Esophagus squamous epithelium (tissue), 5 donors: ENCODE measurements at regions not wholly inside any gene's neighbourhood (a gene's known extent, or its start where the extent isn't known, plus 50 kb on each side); places are given as distances from the start of the nearest gene placed in this dataset.
A peak's percentile ranks its signal among the peaks of the same experiment; 100 is the strongest.

ENCODE experiments used
- DNase-seq: peaks from one replicate; lab custom pipeline; 2025; lab: John Stamatoyannopoulos, UW
- H3K27ac ChIP-seq, 4 donors: fragments of 200-600 bp; sonication (generic); one replicate each; pipeline ENCODE4 v1.5.1; 2016 to 2019; ENCODE audit warnings: mild to moderate bottlenecking in 1 of 4
- H3K27me3 ChIP-seq, 4 donors: fragments of 200-600 bp; sonication (generic); 1 replicate in 3 of 4; 2 replicates in 1 of 4; pipeline versions ENCODE4 v1.5.1 to v1.6.0; 2017 to 2021; ENCODE audit warnings: antibody characterized with exemption in 1 of 4
- H3K36me3 ChIP-seq, 3 donors: fragments of 200-600 bp; sonication (generic); one replicate each; pipeline ENCODE4 v1.5.1; 2016 to 2019
- H3K4me1 ChIP-seq, 3 donors: fragments of 200-600 bp; sonication (generic); one replicate each; pipeline ENCODE4 v1.5.1; 2017 to 2019
- H3K4me3 ChIP-seq, 4 donors: fragments of 200-600 bp; sonication (generic); 1 replicate in 3 of 4; 2 replicates in 1 of 4; pipeline ENCODE4 v1.5.1; 2016 to 2019; ENCODE audit warnings: mild to moderate bottlenecking in 2 of 4, moderate library complexity in 1 of 4
- H3K9me3 ChIP-seq, 3 donors: fragments of 200-600 bp; sonication (generic); one replicate each; pipeline ENCODE4 v1.5.1; 2016 to 2019
- POLR2A ChIP-seq, 4 donors: fragments of 450-650 bp; IDR thresholded peaks; one replicate each; pipeline ENCODE4 v1.6.1; 2017; ENCODE audit warnings: antibody characterized with exemption in 4 of 4, mild to moderate bottlenecking in 4 of 4, moderate library complexity in 3 of 4
- WGBS, 2 donors: methylation state at CpG; one replicate each; pipeline ENCODE4 v1.1.5; 2018; 5-methylcytosine and 5-hydroxymethylcytosine counted together
- intact Hi-C: fragments of 100-400 bp; cut with DNase I; formaldehyde crosslinking; loops from one replicate; pipeline ENCODE4 v1.15.0; 2022
- TF ChIP-seq, protein P1 (sequence below), 6 experiments: fragments of 450-650 bp in 4 of 6; fragments of 200-600 bp in 2 of 6; sonication (generic) in 2 of 6; IDR thresholded peaks; one replicate each; pipeline ENCODE4 v1.5.1; 2016 to 2019; ENCODE audit warnings: antibody characterized with exemption in 6 of 6, mild to moderate bottlenecking in 4 of 6, moderate library complexity in 4 of 6
- donor health status: DM: yes; HTN: yes; CAD: no.

GRCh38 chr17:77523540-77523939, 382.8 kb downstream of the SEC14L1 start:
- Histone ChIP-seq H3K27me3 (peaks cover 0 to 37% (median 0%) of the 10 kb centered on the region in 4 donors), H3K27ac (no peak overlapping the region), H3K9me3 (no peaks in the 10 kb centered on the region), H3K4me3 (no peak overlapping the region), H3K4me1 (peaks cover 3 to 23% (median 5%) of the 10 kb centered on the region in 3 donors), H3K36me3 (no peaks in the 10 kb centered on the region)
- intact Hi-C loops, result no loop called here
- TF ChIP-seq, protein P1, sequence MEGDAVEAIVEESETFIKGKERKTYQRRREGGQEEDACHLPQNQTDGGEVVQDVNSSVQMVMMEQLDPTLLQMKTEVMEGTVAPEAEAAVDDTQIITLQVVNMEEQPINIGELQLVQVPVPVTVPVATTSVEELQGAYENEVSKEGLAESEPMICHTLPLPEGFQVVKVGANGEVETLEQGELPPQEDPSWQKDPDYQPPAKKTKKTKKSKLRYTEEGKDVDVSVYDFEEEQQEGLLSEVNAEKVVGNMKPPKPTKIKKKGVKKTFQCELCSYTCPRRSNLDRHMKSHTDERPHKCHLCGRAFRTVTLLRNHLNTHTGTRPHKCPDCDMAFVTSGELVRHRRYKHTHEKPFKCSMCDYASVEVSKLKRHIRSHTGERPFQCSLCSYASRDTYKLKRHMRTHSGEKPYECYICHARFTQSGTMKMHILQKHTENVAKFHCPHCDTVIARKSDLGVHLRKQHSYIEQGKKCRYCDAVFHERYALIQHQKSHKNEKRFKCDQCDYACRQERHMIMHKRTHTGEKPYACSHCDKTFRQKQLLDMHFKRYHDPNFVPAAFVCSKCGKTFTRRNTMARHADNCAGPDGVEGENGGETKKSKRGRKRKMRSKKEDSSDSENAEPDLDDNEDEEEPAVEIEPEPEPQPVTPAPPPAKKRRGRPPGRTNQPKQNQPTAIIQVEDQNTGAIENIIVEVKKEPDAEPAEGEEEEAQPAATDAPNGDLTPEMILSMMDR (IDR thresholded peaks at IDR 0.05), result no peak
- no peak for TF ChIP-seq POLR2A (IDR thresholded peaks at IDR 0.05)
- no peak for DNase-seq
- WGBS, 2 donors, result 78 to 88% methylated on average over 6 to 7 of the region's 8 CpGs

DNA sequence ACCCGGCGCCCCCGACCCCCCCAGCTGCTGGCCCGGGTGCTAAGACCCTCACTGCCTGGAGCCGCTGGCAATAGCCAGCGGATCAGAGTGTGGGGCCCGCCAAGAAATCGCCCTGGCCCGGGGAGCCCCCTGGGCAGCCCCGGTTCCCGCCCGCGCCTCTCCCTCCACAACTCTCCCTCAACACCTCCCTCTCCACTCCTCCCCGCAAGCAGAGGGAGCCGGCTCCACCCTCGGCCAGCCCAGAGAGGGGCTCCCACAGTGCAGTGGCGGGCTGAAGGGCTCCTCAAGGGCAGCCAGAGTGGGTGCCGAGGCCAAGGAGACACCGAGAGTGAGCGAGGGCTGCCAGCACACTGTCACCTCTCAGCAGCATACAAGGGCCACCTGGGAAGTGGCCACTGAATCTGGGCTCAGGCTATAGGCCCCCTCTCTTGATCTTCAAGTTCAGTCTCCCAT, 385.5 kb downstream of the SEC14L1 start:
- Histone ChIP-seq H3K4me3 (no peak overlapping the region), H3K36me3 (no peaks in the 10 kb centered on the region), H3K4me1 (peaks cover 8 to 30% (median 10%) of the 10 kb centered on the region in 3 donors), H3K9me3 (no peaks in the 10 kb centered on the region), H3K27ac (no peak overlapping the region), H3K27me3 (peaks cover 0 to 50% (median 0%) of the 10 kb centered on the region in 4 donors)
- WGBS, 2 donors, result no CpG with 5 or more reads among the region's 20 CpGs
- intact Hi-C loops, result no loop called here
- DNase-seq, result no peak
- no peak for TF ChIP-seq POLR2A (IDR thresholded peaks at IDR 0.05)
- TF ChIP-seq, protein P1 (IDR thresholded peaks at IDR 0.05), result no peak

DNA sequence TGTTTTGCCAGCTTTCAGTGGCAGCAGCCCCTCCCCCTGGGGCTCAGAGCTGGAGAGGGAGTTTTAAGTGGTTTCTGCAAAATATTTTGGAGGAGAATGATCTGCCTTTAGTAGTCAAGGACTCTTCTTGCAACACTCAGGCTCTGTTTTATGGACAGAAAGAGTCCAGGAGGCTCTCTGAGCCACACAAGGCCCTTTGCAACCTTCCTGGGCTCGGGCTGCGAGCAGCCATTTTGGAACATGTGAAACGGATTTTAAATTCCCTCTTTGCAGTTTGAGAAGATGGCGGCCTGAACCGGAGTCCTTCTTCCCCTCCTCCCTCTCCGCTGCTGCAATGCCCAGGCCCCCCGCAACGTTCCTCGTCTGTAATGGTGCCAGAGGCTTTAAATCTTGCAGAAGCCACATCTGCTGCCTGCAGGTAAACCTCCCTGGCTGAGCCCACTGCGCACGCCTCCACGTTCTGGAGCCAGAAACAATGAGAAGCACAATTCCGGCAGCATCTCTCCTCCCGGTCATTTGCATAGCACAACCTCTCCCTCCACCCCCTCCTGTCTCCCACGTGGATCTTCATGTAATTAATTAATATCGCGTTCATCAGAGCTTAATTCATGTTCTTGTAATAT, 386.1 kb downstream of the SEC14L1 start:
- intact Hi-C loops, result no loop called here
- no peak for DNase-seq
- Histone ChIP-seq H3K27ac (no peak overlapping the region), H3K9me3 (no peaks in the 10 kb centered on the region), H3K4me1 (peaks cover 8 to 30% (median 10%) of the 10 kb centered on the region in 3 donors), H3K4me3 (peak overlapping the region in 3 of 4 donors; percentile 7 to 34 (median 30)), H3K27me3 (peaks cover 0 to 50% (median 0%) of the 10 kb centered on the region in 4 donors), H3K36me3 (no peaks in the 10 kb centered on the region)
- no peak for TF ChIP-seq POLR2A (IDR thresholded peaks at IDR 0.05)
- TF ChIP-seq, protein P1 (IDR thresholded peaks at IDR 0.05), result no peak
- WGBS, 2 donors, result 44 to 69% methylated on average over 13 to 17 of the region's 17 CpGs

DNA sequence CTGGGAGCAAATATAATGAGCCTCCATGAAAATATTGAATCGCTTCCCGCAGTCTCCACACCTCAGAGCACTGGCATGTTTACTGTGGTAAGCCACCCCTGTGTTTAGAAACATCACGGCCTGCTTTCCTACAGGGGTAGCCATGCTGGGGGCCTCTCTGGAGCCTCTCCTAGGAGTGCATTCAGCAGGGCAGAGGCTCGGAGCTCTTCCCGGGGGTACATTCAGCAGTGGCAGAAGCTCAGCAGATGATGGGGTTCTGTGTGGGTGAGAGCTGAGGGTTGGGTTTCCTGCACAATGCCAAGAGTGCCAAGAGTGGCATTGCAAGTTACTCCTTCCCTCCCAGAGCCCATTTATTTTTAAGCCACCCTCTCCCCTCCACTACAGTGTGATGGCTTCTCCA, 386.6 kb downstream of the SEC14L1 start:
- Histone ChIP-seq H3K27ac (no peak overlapping the region), H3K27me3 (peaks cover 0 to 50% (median 0%) of the 10 kb centered on the region in 4 donors), H3K36me3 (no peaks in the 10 kb centered on the region), H3K9me3 (no peaks in the 10 kb centered on the region), H3K4me1 (peaks cover 8 to 30% (median 10%) of the 10 kb centered on the region in 3 donors), H3K4me3 (no peak overlapping the region)
- intact Hi-C loops, result no loop called here
- 40 to 83% methylated on average over 3 to 4 of the region's 5 CpGs for WGBS, 2 donors
- no peak for TF ChIP-seq POLR2A (IDR thresholded peaks at IDR 0.05)
- TF ChIP-seq, protein P1 (IDR thresholded peaks at IDR 0.05), result no peak
- no peak for DNase-seq

DNA sequence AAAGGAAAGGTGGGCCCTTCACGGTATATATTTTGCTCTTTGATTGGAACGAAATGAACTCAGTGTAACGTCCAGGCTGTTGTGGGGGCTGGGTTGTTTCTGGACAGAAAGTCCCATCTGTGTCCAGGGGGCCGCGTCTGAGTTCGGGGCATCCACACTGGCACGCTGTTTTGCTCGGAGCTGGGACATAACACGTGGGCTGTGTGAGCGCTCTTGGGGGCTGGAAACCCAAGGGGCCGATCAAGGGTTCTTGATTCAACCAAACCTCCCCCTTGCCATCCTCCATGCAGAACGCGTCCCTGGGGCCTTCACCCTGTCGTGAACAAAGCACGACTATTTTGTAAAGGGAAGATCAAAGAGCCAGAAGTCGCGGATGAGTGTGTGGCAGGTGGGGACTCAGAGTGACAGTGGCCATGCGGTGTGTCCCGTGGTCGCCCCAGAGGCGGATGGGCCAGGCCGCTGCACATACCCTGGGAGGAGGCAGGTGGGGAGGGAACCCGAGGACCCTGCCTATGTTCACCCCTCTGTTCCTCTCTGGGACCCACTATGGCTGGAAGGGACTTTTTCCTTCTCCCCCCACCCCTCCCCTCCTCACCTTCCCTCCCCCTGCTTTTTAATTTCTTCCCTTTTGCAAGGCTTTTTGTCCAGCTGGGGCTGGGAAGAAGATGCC, 387.2 kb downstream of the SEC14L1 start:
- no peak overlapping the region for H3K27ac ChIP-seq
- no peaks in the 10 kb centered on the region for H3K9me3 ChIP-seq
- peaks cover 0 to 50% (median 0%) of the 10 kb centered on the region in 4 donors for H3K27me3 ChIP-seq
- intact Hi-C loops, result no loop called here
- no peak for DNase-seq
- peak overlapping the region; percentile 22 to 59 (median 37) for H3K4me3 ChIP-seq
- H3K4me1 ChIP-seq, result peaks cover 8 to 30% (median 10%) of the 10 kb centered on the region in 3 donors
- TF ChIP-seq, protein P1 (IDR thresholded peaks at IDR 0.05), result no peak
- no peak for TF ChIP-seq POLR2A (IDR thresholded peaks at IDR 0.05)
- no peaks in the 10 kb centered on the region for H3K36me3 ChIP-seq
- WGBS, 2 donors, result 55 to 59% methylated on average over 9 to 18 of the region's 23 CpGs
